Renal pelvis (tissue), 1 donor: ENCODE measurements at regions not wholly inside any gene's neighbourhood (a gene's known extent, or its start where the extent isn't known, plus 50 kb on each side); places are given as distances from the start of the nearest gene placed in this dataset.
"Not testable (repeated sequence)": the region's sequence is repeated elsewhere in the genome, so short reads cannot be mapped to it uniquely, and the experiment has no call there.

Source experiments
- DNase-seq: peaks from one replicate; pipeline ENCODE4 v3.0.0-alpha.2; 2013

- no peak for DNase-seq
Observed at GRCh38 chr9:100813871-100814270, 214.7 kb upstream of the PLPPR1 start.

DNA sequence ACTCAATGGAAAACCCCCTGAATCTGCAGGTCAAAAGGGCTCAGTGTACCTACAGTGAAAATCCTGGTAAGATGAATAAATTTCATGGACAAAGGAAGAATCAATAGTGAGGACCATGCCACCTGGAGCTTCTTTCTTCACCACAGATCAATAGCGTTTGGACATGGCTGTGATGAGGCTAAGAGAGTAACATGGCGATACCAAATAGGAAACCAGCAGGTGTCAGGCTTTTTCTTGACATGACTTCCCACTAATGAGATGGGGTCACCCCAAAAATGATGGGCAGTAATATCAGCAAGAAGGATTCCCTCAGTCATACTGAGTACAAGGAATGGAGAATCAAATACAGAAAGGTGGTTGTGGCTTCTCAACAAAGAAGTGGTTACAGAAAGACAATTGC, 208.5 kb upstream of the PLPPR1 start:
- DNase-seq: no peak

- DNase-seq: not testable (repeated sequence)
Observed at GRCh38 chr9:100833035-100833434, 195.5 kb upstream of the PLPPR1 start.

DNA sequence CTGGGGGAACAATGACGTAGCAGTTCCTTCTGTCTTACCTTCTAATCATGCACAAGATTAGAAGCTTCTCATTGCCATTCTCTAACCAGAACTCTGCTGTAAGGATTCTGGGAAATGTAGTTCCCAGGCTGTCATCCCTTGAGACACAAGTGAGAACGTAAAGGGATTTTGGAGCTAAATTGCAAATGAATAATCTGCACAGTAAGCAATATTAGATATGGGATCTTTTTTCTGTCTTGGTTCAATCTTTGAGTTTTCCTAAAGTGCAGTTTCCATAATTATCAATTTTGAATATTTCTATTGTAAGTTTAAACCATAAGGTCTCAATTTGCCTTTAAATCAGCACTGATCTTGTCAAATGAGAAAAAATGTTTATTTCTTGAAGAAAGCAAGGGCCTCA, 189.7 kb upstream of the PLPPR1 start:
- no peak for DNase-seq

GRCh38 chr9:100848726-100849125, 179.8 kb upstream of the PLPPR1 start:
- no peak for DNase-seq

DNA sequence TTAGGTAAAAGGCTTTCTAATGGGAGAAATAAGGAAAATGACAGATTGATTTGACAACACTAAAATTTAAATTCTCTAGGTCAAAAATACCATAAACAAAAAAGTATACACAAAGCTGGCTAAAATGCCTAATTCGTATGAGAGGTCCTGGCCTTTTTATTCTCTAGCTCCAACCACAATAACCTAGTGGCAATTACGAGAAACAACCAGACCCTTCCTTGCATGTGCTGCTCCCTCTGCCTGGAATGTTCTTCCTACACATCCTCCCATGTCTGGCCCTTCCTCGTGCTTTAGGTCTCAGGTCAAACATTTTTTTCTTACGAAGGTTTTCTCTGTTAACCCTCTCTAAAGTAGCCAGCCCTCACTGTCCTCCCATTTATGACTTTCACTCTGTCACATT, 176.4 kb upstream of the PLPPR1 start:
- DNase-seq: no peak

- no peak for DNase-seq
Observed at GRCh38 chr9:100856238-100856637, 172.3 kb upstream of the PLPPR1 start.

DNA sequence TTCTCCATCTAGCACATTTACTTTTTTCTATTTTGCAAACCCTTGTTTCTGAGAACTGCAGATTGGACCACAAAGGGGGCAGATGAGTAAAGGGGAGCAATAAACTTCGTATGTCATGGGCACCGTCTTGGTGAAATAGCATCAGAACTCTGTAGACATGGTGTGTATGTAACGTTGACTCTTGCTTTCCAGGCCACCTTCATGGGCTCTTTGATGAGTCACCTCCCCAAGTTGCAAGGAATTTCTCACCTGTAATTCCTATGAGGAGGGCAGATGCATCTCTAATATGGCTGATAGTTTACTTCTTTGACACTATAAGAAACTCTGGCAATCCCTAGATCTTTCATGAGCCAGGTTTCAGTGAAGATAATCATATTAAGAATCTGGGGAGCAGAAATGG, 163.4 kb upstream of the PLPPR1 start:
- no peak for DNase-seq

DNA sequence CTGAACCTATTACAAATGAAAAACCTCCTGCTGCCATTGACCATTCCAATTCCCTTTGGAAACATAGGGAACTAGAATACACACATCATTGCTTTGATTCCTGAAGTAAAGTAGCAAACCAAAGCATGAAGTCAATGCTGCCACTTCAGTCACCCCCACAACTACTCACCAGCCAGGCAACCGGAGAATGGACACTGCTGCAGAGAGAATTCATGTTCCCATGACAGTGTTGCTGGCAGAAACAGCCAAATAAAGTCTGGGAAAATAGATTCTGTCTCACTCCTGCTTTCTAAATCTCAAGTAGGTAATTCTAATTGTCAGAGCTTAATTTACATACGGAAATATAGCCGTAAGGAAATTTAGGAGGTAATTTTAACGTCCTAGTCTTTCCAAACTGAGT, 162.9 kb upstream of the PLPPR1 start:
- no peak for DNase-seq

- DNase-seq: no peak
Observed at GRCh38 chr9:100869326-100869725, 159.2 kb upstream of the PLPPR1 start.

DNA sequence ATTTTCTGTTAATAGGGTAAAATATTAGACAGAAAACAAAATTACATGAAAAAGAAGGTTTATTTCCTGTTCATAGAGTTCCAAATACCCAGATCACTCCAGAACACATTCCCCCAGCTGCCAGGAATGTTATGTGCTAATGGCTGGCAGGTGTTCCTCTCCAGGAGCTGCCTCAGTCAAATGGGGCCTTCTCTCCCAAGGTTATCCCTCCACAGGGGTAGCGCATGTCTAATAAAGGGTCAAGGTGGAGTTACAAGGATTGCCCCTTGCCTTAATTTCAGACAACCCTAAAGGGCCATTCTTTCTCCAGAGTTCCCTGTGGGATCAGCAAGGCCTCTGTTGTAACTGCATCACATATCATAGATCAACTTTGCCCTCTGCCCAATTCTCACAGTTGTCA, 148.6 kb upstream of the PLPPR1 start:
- no peak for DNase-seq

GRCh38 chr9:100880284-100880683, 148.2 kb upstream of the PLPPR1 start:
- no peak for DNase-seq

- no peak for DNase-seq
Observed at GRCh38 chr9:100884518-100884917, 144.0 kb upstream of the PLPPR1 start.

GRCh38 chr9:100890321-100890720, 138.2 kb upstream of the PLPPR1 start:
- no peak for DNase-seq

GRCh38 chr9:100911273-100911672, 117.3 kb upstream of the PLPPR1 start:
- no peak for DNase-seq

DNA sequence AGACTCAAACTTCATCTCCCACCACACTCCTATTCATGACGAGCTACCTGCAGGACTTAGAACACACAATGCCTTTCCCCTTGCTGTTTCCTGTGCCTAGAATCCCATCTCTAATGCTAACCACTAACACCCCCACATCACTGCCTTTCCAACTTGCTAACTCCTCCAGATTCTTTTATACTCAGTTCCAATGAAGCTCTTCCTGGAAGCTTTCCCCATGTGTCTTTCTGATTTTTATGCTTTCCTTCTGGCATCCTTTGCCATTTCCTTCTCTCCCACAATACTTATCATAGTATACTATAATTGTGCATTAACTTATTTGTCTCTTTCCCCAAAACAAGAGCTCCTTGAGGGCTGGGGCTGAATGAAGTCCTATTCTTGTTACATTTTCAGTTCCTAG, 115.3 kb upstream of the PLPPR1 start:
- no peak for DNase-seq

DNA sequence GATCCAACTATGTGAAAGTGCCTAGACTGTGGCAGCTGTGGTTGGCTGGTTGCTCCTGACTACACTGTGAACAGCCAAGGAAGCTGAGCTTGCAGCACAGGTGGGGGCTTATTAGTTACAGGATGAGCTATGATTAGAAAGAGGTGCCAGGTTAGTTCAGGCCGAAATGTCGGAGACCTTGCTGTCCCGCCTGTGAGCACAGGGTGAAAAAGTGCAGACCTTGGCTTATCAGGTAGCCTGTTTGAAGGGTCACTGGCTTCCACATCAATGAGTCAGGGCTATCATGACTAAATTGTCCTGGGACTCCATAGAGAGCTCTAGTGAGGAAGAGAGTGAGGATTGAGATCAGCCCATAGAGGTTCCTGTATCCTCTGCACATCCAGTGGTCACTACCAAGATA, 114.3 kb upstream of the PLPPR1 start:
- no peak for DNase-seq

DNA sequence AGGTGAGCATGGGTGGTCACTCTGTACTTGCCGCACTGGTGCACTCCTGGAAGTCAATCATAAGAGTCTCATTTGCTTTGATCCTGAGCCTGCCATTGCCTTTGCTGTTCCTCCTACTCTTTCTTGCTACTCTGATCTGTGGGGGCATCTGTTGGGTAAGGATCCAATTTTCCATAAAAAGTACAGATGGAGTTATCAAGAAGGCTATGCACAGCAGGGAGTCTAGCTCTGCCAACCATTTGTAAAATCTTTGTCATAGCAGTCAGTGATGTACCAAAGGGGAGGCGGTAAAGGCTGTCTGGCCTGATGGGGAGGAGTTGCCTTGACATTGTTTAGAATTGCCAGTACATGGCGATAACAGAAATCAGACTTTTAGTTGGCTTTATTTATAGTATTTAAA, 109.0 kb upstream of the PLPPR1 start:
- no peak for DNase-seq

DNA sequence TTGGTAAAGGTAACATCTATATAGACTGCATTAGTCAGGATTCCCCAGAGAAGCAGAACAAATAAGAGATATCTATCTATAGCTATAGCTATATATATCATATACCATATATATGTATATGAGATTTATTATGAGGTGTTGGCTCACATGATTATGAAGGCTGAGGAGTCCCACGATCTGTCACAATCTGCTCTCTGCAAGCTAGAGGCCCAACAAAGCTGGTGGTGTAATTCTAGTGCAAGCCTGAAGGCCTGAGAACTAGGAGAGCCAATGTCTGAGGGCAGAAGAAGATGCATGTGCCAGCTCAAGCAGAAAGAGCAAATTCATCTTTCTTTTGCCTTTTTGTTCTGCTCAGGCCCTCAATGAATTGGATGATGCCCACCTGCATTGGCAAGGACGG, 102.2 kb upstream of the PLPPR1 start:
- DNase-seq: no peak

GRCh38 chr9:100927763-100928162, 100.8 kb upstream of the PLPPR1 start:
- no peak for DNase-seq

- DNase-seq: no peak
Observed at GRCh38 chr9:100933656-100934055, 94.9 kb upstream of the PLPPR1 start.

DNA sequence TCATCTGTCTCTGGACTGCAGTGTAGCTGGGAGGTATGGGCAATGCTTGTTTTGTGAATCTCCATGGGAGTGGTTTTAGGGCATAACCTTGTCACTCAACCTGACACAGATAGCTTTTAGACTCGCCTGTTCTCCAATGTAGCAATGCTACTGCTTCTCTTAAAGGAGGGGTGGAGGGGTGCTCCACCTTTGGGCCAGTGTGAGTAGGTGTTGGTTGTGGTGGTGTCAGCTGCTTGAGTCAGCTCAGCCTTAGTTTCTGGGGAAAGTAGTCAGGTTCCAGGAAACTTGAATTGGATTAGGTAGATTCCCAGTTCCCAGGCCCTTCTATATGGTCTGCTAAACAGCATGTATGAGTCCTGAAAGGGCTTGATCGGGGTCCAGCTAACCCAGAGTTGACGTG, 91.1 kb upstream of the PLPPR1 start:
- DNase-seq: no peak

DNA sequence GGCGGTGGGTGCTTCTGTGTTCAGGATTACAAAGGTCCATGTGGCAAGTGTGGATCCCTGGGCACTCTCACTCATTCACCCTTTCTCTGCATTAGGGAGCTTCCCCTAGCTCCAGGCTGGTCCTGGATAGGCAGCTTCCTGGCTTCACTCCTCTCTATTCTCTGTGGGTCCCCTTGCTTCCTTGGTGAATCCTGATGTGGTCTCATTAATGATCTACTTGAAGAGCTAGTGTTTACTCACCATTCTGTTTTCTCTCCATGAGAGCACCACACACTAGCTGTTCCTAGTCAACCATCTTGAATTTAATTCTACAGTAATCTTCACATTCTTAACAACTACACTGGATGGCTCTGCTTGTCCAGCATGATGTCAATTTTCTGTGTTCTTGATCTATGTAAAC, 90.0 kb upstream of the PLPPR1 start:
- DNase-seq: no peak

DNA sequence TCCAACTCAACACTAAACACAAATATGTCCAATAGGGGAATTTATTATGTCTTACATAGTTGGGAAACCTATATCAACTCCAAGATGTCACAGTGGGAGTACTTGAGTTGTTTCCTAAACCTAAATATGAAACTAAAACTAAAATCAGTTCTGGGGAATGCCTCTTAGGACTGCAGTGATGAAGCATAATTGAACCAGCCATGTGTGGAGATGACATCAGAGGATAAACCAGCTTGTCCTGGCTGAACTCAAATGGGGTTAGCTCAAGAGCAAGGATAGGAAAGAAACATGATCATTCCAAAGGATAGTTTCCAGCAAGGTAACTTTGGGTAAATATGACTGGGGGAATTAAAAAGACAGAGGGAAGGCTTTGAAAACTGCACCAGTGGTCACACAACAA, 88.9 kb upstream of the PLPPR1 start:
- DNase-seq: no peak

DNA sequence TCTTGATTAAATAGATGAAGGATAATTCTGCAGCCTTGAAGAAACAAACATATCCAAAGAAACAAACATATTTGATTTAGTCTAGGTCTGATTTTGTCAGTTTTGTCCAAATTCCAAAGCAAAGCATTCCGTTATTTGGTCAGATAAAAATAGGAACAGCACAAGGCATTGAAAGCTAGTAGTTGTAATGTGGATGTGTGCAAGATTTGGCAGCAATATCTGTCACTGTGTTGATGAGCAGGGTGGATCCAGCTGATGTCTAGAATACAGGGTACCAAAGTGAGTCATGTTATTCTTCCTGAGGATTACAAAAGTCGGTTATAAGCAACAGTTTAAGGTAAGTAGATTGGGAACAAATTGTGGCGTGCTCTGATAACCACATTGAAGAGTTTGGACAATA, 69.3 kb upstream of the PLPPR1 start:
- no peak for DNase-seq
